K562 (cell line): ENCODE measurements at regions not wholly inside any gene's neighbourhood (a gene's known extent, or its start where the extent isn't known, plus 50 kb on each side); places are given as distances from the start of the nearest gene placed in this dataset.

Source experiments
- CREM ChIP-seq: IDR thresholded peaks from 2 replicates; pipeline ENCODE4 v1.6.1; 2014; ENCODE audit warnings: antibody characterized with exemption, low read depth
- MTF1 ChIP-seq: fragments of 250-450 bp; sonication (Bioruptor Pico); IDR thresholded peaks from 2 replicates; pipeline ENCODE4 v1.9.0; 2021; ENCODE audit warnings: moderate library complexity, mild to moderate bottlenecking, inconsistent platforms, borderline replicate concordance
- PRPF4 ChIP-seq: fragments of 200-400 bp; formaldehyde crosslinking; IDR thresholded peaks from one replicate; pipeline ENCODE4 v1.6.1; 2017; ENCODE audit warnings: low read length, low read depth, mild to moderate bottlenecking; ENCODE audit not compliant: insufficient read depth, poor library complexity, severe bottlenecking
- SP1 ChIP-seq: sonication (generic); formaldehyde crosslinking; IDR thresholded peaks from 2 replicates; pipeline ENCODE4 v1.8.1; 2022; ENCODE audit warnings: mild to moderate bottlenecking, missing genetic modification reagents
- ZNF3 ChIP-seq: fragments of 250-450 bp; sonication (Bioruptor Pico); IDR thresholded peaks from 2 replicates; pipeline ENCODE4 v1.5.0; 2021; ENCODE audit warnings: mild to moderate bottlenecking, moderate library complexity
- TF ChIP-seq, protein P1 (sequence below), 3 experiments: IDR thresholded peaks in 2 of 3; conservative IDR thresholded peaks in 1 of 3; 2 replicates each; pipeline ENCODE4 v1.5.1; 2011 to 2012; ENCODE audit warnings: low read length in 3 of 3, mild to moderate bottlenecking in 3 of 3, control low read depth in 2 of 3, improper control_type of control experiment in 1 of 3, inconsistent platforms in 1 of 3, low read depth in 1 of 3, mixed read lengths in 1 of 3, moderate library complexity in 1 of 3; ENCODE audit not compliant: insufficient read depth in 2 of 3

DNA sequence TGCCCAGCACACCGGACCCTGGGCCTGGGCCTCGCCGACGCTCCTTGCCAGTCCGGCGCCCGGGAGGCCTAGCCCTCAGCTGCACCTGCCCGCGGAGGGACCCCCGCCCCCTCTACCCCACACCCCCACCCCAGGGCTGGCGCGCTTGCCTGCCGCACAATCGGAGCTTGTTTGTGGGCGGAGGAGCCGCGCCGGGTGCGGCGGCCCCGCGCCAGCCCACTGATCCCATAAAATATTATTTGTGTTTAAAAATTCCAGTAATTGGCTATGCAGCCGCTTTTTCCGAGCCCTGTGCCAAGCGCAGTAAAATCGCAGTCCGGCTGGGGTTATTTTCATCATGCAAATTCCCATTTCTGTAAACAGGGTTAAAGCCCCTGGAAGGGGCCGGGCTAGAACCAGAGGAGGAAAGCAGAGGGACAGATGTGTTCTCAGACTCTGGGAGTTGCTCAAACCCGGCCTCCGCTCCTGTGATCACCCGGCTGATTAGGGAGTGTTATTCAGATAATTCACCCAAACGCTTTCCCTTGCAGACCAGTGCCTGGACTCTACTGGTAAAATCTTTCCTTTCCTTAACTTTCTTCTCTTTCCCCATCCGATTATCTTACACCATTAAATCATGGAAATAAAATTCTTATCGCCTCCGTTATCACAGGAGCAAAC, 93.1 kb downstream of the NCR2 start:
- no peak for TF ChIP-seq ZNF3 (CRISPR knock-in tag)
- no peak for TF ChIP-seq SP1 (CRISPR knock-in tag)
- TF ChIP-seq, protein P1, sequence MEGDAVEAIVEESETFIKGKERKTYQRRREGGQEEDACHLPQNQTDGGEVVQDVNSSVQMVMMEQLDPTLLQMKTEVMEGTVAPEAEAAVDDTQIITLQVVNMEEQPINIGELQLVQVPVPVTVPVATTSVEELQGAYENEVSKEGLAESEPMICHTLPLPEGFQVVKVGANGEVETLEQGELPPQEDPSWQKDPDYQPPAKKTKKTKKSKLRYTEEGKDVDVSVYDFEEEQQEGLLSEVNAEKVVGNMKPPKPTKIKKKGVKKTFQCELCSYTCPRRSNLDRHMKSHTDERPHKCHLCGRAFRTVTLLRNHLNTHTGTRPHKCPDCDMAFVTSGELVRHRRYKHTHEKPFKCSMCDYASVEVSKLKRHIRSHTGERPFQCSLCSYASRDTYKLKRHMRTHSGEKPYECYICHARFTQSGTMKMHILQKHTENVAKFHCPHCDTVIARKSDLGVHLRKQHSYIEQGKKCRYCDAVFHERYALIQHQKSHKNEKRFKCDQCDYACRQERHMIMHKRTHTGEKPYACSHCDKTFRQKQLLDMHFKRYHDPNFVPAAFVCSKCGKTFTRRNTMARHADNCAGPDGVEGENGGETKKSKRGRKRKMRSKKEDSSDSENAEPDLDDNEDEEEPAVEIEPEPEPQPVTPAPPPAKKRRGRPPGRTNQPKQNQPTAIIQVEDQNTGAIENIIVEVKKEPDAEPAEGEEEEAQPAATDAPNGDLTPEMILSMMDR (IDR thresholded peaks at IDR 0.05 in 2 of 3, conservative IDR thresholded peaks at IDR 0.05 in 1 of 3; ENCODE audit: insufficient read depth in 2 of 3, low read depth in 1 of 3, low read length in 3 of 3): no peak
- TF ChIP-seq CREM: no peak
- TF ChIP-seq PRPF4: no peak
- TF ChIP-seq MTF1: no peak
